Naive thymus-derived CD4-positive, alpha-beta T cell (primary cell): ENCODE measurements at regions not wholly inside any gene's neighbourhood (a gene's known extent, or its start where the extent isn't known, plus 50 kb on each side); places are given as distances from the start of the nearest gene placed in this dataset.

Experiments used
- ATAC-seq: fragments of 150-1000 bp; cut with Tn5 transposase; 2 replicates; pipeline ENCODE4 v1.10.0; 2021; ENCODE audit warnings: mild to moderate bottlenecking, moderate library complexity
- CTCF ChIA-PET: fragments of 350-600 bp; sonication (Branson Sonifier 250); formaldehyde crosslinking; loops from one replicate; lab custom pipeline; 2021; ENCODE audit warnings: antibody characterized with exemption; lab: Charles Lee
- POLR2A ChIA-PET: fragments of 350-600 bp; sonication (Branson Sonifier 250); formaldehyde crosslinking; loops from one replicate; lab custom pipeline; 2021; ENCODE audit warnings: antibody characterized with exemption, inconsistent platforms; lab: Charles Lee
- DNase-seq, 9 donors: peaks; one replicate each; pipeline versions ENCODE4 v3.0.0 to v3.0.0-alpha.2; 2020 to 2022; ENCODE audit warnings: mixed read lengths in 1 of 9
- H3K27ac ChIP-seq: one replicate; pipeline ENCODE4 v1.7.0; 2013; ENCODE audit warnings: mild to moderate bottlenecking, low read depth, low read length, moderate library complexity
- H3K27me3 ChIP-seq, 2 donors: one replicate each; pipeline ENCODE4 v1.7.0; 2013; ENCODE audit warnings: low read length in 2 of 2, mild to moderate bottlenecking in 2 of 2, moderate library complexity in 2 of 2; ENCODE audit not compliant: control insufficient read depth in 2 of 2, insufficient read depth in 2 of 2
- H3K36me3 ChIP-seq, 3 experiments: 1 replicate in 2 of 3; 2 replicates in 1 of 3; pipeline ENCODE4 v1.7.0; 2013; ENCODE audit warnings: low read length in 3 of 3, mild to moderate bottlenecking in 3 of 3, moderate library complexity in 1 of 3; ENCODE audit not compliant: insufficient read depth in 3 of 3, control insufficient read depth in 2 of 3
- H3K4me1 ChIP-seq, 2 donors: one replicate each; pipeline ENCODE4 v1.7.0; 2013; ENCODE audit warnings: low read length in 2 of 2, mild to moderate bottlenecking in 2 of 2, moderate library complexity in 1 of 2; ENCODE audit not compliant: control insufficient read depth in 2 of 2, insufficient read depth in 2 of 2
- H3K4me3 ChIP-seq: 2 replicates; pipeline ENCODE4 v1.7.0; 2013; ENCODE audit warnings: mild to moderate bottlenecking, low read length
- H3K9me3 ChIP-seq, 3 experiments: 1 replicate in 2 of 3; 2 replicates in 1 of 3; pipeline ENCODE4 v1.7.0; 2013; ENCODE audit warnings: low read length in 3 of 3; ENCODE audit not compliant: control insufficient read depth in 2 of 3
- H3K27ac Mint-ChIP-seq, 9 donors: one replicate each; pipeline ENCODE4 v1.8.0; 2020 to 2022; ENCODE audit warnings: mixed read lengths in 9 of 9, mild to moderate bottlenecking in 8 of 9, moderate library complexity in 5 of 9, inconsistent platforms in 2 of 9
- H3K27me3 Mint-ChIP-seq, 5 donors: one replicate each; pipeline ENCODE4 v1.8.0; 2021 to 2022; ENCODE audit warnings: mixed read lengths in 5 of 5, mild to moderate bottlenecking in 1 of 5
- H3K36me3 Mint-ChIP-seq, 5 donors: one replicate each; pipeline ENCODE4 v1.8.0; 2020 to 2022; ENCODE audit warnings: mixed read lengths in 5 of 5, mild to moderate bottlenecking in 3 of 5, inconsistent platforms in 1 of 5
- H3K4me1 Mint-ChIP-seq, 7 donors: one replicate each; pipeline ENCODE4 v1.8.0; 2020 to 2022; ENCODE audit warnings: mixed read lengths in 7 of 7, mild to moderate bottlenecking in 3 of 7, inconsistent platforms in 1 of 7
- H3K4me3 Mint-ChIP-seq, 10 donors: one replicate each; pipeline ENCODE4 v1.8.0; 2020 to 2022; ENCODE audit warnings: mild to moderate bottlenecking in 10 of 10, mixed read lengths in 10 of 10, moderate library complexity in 6 of 10, inconsistent platforms in 2 of 10
- H3K9me3 Mint-ChIP-seq, 11 donors: one replicate each; pipeline ENCODE4 v1.8.0; 2020 to 2022; ENCODE audit warnings: mixed read lengths in 11 of 11, mild to moderate bottlenecking in 4 of 11, inconsistent platforms in 1 of 11, moderate library complexity in 1 of 11
- intact Hi-C, 2 donors: fragments of 100-400 bp; cut with micrococcal nuclease; formaldehyde crosslinking; loops; one replicate each; pipeline ENCODE4 v1.15.1; 2023

- ATAC-seq (no peak), DNase-seq (no peak)
- Mint-ChIP-seq H3K9me3 (no peaks in the 10 kb centered on the region), H3K4me3 (no peak overlapping the region), H3K36me3 (peaks cover 0 to 8% (median 0%) of the 10 kb centered on the region in 5 donors), H3K27ac (peak overlapping the region in 4 of 9 donors; percentile 59 to 89 (median 76)), H3K4me1 (peaks cover 0 to 28% (median 6%) of the 10 kb centered on the region in 7 donors), H3K27me3 (no peaks in the 10 kb centered on the region)
- Histone ChIP-seq H3K36me3 (no peaks in the 10 kb centered on the region), H3K27ac (no peak overlapping the region), H3K4me1 (peaks cover 0 to 7% of the 10 kb centered on the region in 2 donors), H3K27me3 (no peaks in the 10 kb centered on the region), H3K9me3 (no peaks in the 10 kb centered on the region), H3K4me3 (no peak overlapping the region)
- CTCF ChIA-PET: interaction anchor here (1.1 kb wide), 2 partner anchors 81 to 293 kb away, joined by 3 to 5 read pairs; no protein-coding TSS in a partner anchor
- POLR2A ChIA-PET: interaction anchor here (0.6 to 3.7 kb wide), 6 partner anchors 11 to 455 kb away, joined by 3 to 21 read pairs (median 4); no protein-coding TSS in a partner anchor
- intact Hi-C loops: loop anchor here (2.0 to 10.0 kb wide), 5 partner anchors 84 to 686 kb away; partner anchors contain the start of gene EIF1AY (in 1 of the 2)
Measured at GRCh38 chrY:21261158-21261557, 250.0 kb upstream of the RBMY1B start.

GRCh38 chrY:21266751-21267150, 244.4 kb upstream of the RBMY1B start:
- intact Hi-C loops: loop anchor here in 1 of 2 donors (10.0 kb wide), 1 partner anchor 78 kb away; no protein-coding TSS in a partner anchor
- Mint-ChIP-seq H3K27me3 (no peaks in the 10 kb centered on the region), H3K9me3 (no peaks in the 10 kb centered on the region), H3K36me3 (peaks cover 0 to 7% (median 0%) of the 10 kb centered on the region in 5 donors), H3K4me3 (no peak overlapping the region), H3K27ac (no peak overlapping the region), H3K4me1 (peaks cover 0 to 2% (median 0%) of the 10 kb centered on the region in 7 donors)
- no peak overlapping the region for H3K4me3 ChIP-seq
- no peak for ATAC-seq
- no peaks in the 10 kb centered on the region for H3K27me3 ChIP-seq
- no peaks in the 10 kb centered on the region for H3K4me1 ChIP-seq
- ChIA-PET POLR2A (no interaction called here), CTCF (no interaction called here)
- no peaks in the 10 kb centered on the region for H3K36me3 ChIP-seq
- no peaks in the 10 kb centered on the region for H3K9me3 ChIP-seq
- H3K27ac ChIP-seq: no peak overlapping the region
- DNase-seq: no peak

- no peaks in the 10 kb centered on the region for H3K27me3 ChIP-seq
- intact Hi-C loops: loop anchor here in 1 of 2 donors (10.0 kb wide), 1 partner anchor 78 kb away; no protein-coding TSS in a partner anchor
- no peaks in the 10 kb centered on the region for H3K27me3 Mint-ChIP-seq
- H3K4me3 ChIP-seq: no peak overlapping the region
- H3K27ac ChIP-seq: no peak overlapping the region
- no peaks in the 10 kb centered on the region for H3K4me1 Mint-ChIP-seq
- no peaks in the 10 kb centered on the region for H3K9me3 ChIP-seq
- no peaks in the 10 kb centered on the region for H3K9me3 Mint-ChIP-seq
- no peak for ATAC-seq
- no peaks in the 10 kb centered on the region for H3K4me1 ChIP-seq
- no peak for DNase-seq
- H3K27ac Mint-ChIP-seq: no peak overlapping the region
- no peaks in the 10 kb centered on the region for H3K36me3 ChIP-seq
- POLR2A ChIA-PET: no interaction called here
- H3K4me3 Mint-ChIP-seq: no peak overlapping the region
- peaks cover 0 to 7% (median 0%) of the 10 kb centered on the region in 5 donors for H3K36me3 Mint-ChIP-seq
- CTCF ChIA-PET: no interaction called here
Measured at GRCh38 chrY:21267164-21267563, 244.0 kb upstream of the RBMY1B start.

- no peaks in the 10 kb centered on the region for H3K27me3 ChIP-seq
- H3K4me1 ChIP-seq: no peaks in the 10 kb centered on the region
- H3K27ac ChIP-seq: no peak overlapping the region
- no peak overlapping the region for H3K4me3 ChIP-seq
- Mint-ChIP-seq H3K36me3 (no peaks in the 10 kb centered on the region), H3K27me3 (peaks cover 0 to 4% (median 0%) of the 10 kb centered on the region in 5 donors), H3K9me3 (no peaks in the 10 kb centered on the region), H3K4me1 (peaks cover 0 to 6% (median 0%) of the 10 kb centered on the region in 7 donors), H3K4me3 (no peak overlapping the region), H3K27ac (no peak overlapping the region)
- intact Hi-C loops: no loop called here
- ChIA-PET POLR2A (no interaction called here), CTCF (no interaction called here)
- DNase-seq (no peak), ATAC-seq (no peak)
- no peaks in the 10 kb centered on the region for H3K9me3 ChIP-seq
- no peaks in the 10 kb centered on the region for H3K36me3 ChIP-seq
Measured at GRCh38 chrY:21287769-21288168, 223.4 kb upstream of the RBMY1B start.

- DNase-seq (no peak), ATAC-seq (no peak)
- Mint-ChIP-seq H3K27me3 (peaks cover 0 to 4% (median 0%) of the 10 kb centered on the region in 5 donors), H3K9me3 (no peaks in the 10 kb centered on the region), H3K27ac (peak overlapping the region in 1 of 9 donors; percentile 37), H3K4me1 (peaks cover 0 to 6% (median 0%) of the 10 kb centered on the region in 7 donors), H3K4me3 (no peak overlapping the region), H3K36me3 (no peaks in the 10 kb centered on the region)
- Histone ChIP-seq H3K27me3 (no peaks in the 10 kb centered on the region), H3K4me3 (no peak overlapping the region), H3K36me3 (no peaks in the 10 kb centered on the region), H3K4me1 (no peaks in the 10 kb centered on the region), H3K9me3 (no peaks in the 10 kb centered on the region), H3K27ac (no peak overlapping the region)
- intact Hi-C loops: no loop called here
- ChIA-PET CTCF (no interaction called here), POLR2A (interaction anchor here (0.7 kb wide), 1 partner anchor 21 kb away, joined by 3 read pairs; no protein-coding TSS in a partner anchor)
Measured at GRCh38 chrY:21288908-21289307, 222.2 kb upstream of the RBMY1B start.

GRCh38 chrY:21295206-21295605, 215.9 kb upstream of the RBMY1B start:
- intact Hi-C loops: loop anchor here in 1 of 2 donors (10.0 kb wide), 1 partner anchor 50 kb away; no protein-coding TSS in a partner anchor
- H3K27me3 ChIP-seq: no peaks in the 10 kb centered on the region
- no peak overlapping the region for H3K4me3 Mint-ChIP-seq
- DNase-seq (no peak), ATAC-seq (no peak)
- peaks cover 0 to 3% (median 0%) of the 10 kb centered on the region in 7 donors for H3K4me1 Mint-ChIP-seq
- H3K27ac ChIP-seq: no peak overlapping the region
- ChIA-PET POLR2A (no interaction called here), CTCF (no interaction called here)
- no peaks in the 10 kb centered on the region for H3K36me3 ChIP-seq
- no peaks in the 10 kb centered on the region for H3K4me1 ChIP-seq
- no peak overlapping the region for H3K4me3 ChIP-seq
- peaks cover 0 to 5% (median 0%) of the 10 kb centered on the region in 5 donors for H3K27me3 Mint-ChIP-seq
- no peaks in the 10 kb centered on the region for H3K9me3 ChIP-seq
- peaks cover 0 to 11% (median 6%) of the 10 kb centered on the region in 5 donors for H3K36me3 Mint-ChIP-seq
- no peak overlapping the region for H3K27ac Mint-ChIP-seq
- H3K9me3 Mint-ChIP-seq: peaks cover 0 to 20% (median 2%) of the 10 kb centered on the region in 11 donors

- no peaks in the 10 kb centered on the region for H3K9me3 Mint-ChIP-seq
- Histone ChIP-seq H3K27me3 (no peaks in the 10 kb centered on the region), H3K4me1 (no peaks in the 10 kb centered on the region), H3K4me3 (no peak overlapping the region), H3K27ac (no peak overlapping the region), H3K36me3 (no peaks in the 10 kb centered on the region), H3K9me3 (no peaks in the 10 kb centered on the region)
- intact Hi-C loops: no loop called here
- H3K27ac Mint-ChIP-seq: no peak overlapping the region
- no peaks in the 10 kb centered on the region for H3K36me3 Mint-ChIP-seq
- H3K4me3 Mint-ChIP-seq: no peak overlapping the region
- CTCF ChIA-PET: no interaction called here
- ATAC-seq (no peak), DNase-seq (no peak)
- H3K27me3 Mint-ChIP-seq: no peaks in the 10 kb centered on the region
- no peaks in the 10 kb centered on the region for H3K4me1 Mint-ChIP-seq
- POLR2A ChIA-PET: no interaction called here
Measured at GRCh38 chrY:21302278-21302677, 208.9 kb upstream of the RBMY1B start.
